GM12874 (cell line): ENCODE measurements at regions not wholly inside any gene's neighbourhood (a gene's known extent, or its start where the extent isn't known, plus 50 kb on each side); places are given as distances from the start of the nearest gene placed in this dataset.

Experiments used
- CTCF ChIP-seq: IDR thresholded peaks from 2 replicates; pipeline ENCODE4 v1.5.1; 2011; ENCODE audit warnings: low read depth, mild to moderate bottlenecking, control low read depth, low read length, moderate library complexity; ENCODE audit not compliant: insufficient read depth

DNA sequence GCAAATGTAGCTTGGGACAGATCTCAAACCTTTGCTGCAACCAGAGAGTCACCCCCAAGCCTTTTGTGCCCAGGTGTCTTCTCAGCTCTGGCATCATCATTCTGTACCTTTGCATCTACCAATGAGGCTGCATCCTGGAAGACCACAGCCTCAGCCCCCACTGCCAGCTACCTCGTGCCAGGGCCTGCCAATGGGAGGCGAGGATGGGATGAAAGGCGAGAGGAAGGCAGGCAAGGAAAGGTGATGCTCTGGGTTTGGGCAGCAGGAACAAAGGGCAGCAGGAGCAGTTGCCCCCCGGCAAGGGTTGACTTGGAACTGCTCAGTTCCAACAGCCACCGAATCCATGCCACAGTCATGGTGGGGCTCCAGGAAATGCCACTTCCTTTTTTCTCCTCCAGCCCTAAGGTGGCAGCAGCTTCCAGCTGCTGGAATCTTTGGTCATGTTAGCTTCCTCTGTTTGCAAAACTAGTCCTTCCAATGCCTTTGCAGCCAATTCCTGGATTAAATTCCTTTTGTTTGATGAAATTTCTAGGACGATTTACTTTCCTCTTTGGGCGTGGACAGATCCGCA lies 651.6 kb downstream of the NPHP4 start:
- no peak for TF ChIP-seq CTCF

DNA sequence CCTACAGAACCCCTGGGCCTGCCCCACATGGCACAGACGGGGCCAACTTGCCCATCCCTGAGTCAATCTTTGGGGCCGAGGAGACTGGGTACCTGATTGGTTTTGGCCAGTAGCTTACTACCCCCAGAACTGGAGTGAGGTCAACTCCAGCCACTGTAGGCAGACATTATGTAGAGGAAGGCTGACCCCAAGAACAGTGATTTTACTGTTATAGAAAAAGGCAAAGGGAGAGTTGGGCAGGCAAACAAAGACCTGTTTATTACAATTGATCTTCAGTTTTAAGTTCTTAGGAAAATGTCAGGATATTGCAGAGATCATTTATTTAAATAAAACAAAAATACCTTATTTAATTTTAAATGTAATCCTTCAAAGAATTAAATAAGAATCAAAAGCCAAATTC lies 653.8 kb downstream of the NPHP4 start:
- no peak for TF ChIP-seq CTCF

- TF ChIP-seq CTCF: no peak
These were observed 658.9 kb downstream of the NPHP4 start for GRCh38 chr1:5333291-5333690.

- TF ChIP-seq CTCF: no peak
These were observed 661.1 kb downstream of the NPHP4 start for GRCh38 chr1:5331101-5331500.

DNA sequence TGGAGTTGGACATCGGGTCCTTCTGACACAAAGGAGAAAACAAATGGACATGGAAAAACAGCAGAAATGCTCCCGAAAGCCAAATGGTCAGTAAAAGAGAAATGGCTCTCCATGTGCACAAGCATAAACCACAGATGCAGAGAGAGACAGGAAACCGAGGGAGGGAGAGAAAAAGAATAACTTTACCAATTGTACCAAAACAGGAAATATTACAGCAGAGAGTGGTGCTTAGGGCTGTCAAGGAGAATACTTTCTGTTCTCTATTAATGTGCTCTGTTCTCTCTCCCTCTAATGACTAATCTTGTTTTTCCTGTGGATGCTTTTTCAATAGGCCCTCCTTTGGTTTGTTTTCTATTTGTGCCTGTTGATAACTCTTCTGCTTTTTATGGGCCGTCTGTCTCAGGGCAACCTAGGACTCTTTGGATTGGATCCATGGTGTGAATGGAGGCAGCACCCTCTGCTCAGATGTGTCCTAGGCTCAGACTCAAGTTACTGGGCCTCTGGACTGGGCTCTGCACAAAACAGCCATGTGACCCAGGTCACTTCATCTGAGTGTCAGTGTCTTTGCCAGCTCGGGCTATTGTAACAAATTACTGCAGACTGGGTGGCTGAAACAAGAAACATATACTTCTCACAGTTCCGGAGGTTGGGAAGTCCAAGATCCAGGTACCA lies 663.0 kb downstream of the NPHP4 start:
- no peak for TF ChIP-seq CTCF

DNA sequence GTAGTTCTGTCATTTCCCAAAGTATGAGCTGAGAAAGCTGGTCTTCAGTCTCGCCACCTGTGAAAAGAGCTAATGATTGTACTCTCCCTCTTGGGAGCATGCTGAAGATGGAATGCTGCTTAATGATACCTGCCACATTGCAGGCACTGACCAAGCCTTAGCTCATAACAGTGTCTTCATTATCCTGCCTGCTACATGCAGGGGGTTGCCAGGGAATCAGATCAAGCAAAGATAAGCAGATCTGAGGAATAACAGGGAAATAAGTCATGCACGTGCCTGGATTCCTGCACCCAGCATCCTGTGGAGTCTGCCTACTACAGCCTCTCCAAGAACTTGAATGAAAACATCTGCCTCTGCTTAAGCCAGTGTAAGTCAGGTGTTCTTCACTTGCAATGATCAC lies 667.3 kb downstream of the NPHP4 start:
- no peak for TF ChIP-seq CTCF

GRCh38 chr1:5318143-5318816 lies 663.9 kb downstream of the AJAP1 start:
- no peak for TF ChIP-seq CTCF
